CD14-positive monocyte (primary cell): ENCODE measurements at regions not wholly inside any gene's neighbourhood (a gene's known extent, or its start where the extent isn't known, plus 50 kb on each side); places are given as distances from the start of the nearest gene placed in this dataset.

Experiments used
- DNase-seq, 3 donors: peaks; one replicate each; pipeline ENCODE4 v3.0.0-alpha.2; 2011 to 2022
- H2AFZ ChIP-seq: 2 replicates; pipeline ENCODE4 v1.6.0; 2012; ENCODE audit warnings: mild to moderate bottlenecking, low read depth, low read length, inconsistent platforms; ENCODE audit not compliant: insufficient read depth, poor library complexity, severe bottlenecking
- H3K27ac ChIP-seq, 2 donors: 1 replicate in 1 of 2; 2 replicates in 1 of 2; pipeline ENCODE4 v1.5.1; 2012 to 2013; ENCODE audit warnings: low read length in 2 of 2, control low read depth in 1 of 2, inconsistent platforms in 1 of 2, low read depth in 1 of 2, mild to moderate bottlenecking in 1 of 2
- H3K27me3 ChIP-seq, 2 donors: one replicate each; pipeline versions ENCODE4 v1.6.0 to v1.6.1; 2011 to 2013; ENCODE audit warnings: low read length in 2 of 2; ENCODE audit not compliant: control insufficient read depth in 2 of 2, insufficient read depth in 2 of 2
- H3K36me3 ChIP-seq, 2 donors: replicated peaks in 1 of 2; 1 replicate in 1 of 2; 2 replicates in 1 of 2; pipeline versions ENCODE4 v1.5.1 to v1.6.1; 2012 to 2013; ENCODE audit warnings: low read length in 2 of 2, control low read depth in 1 of 2, inconsistent platforms in 1 of 2, mild to moderate bottlenecking in 1 of 2; ENCODE audit not compliant: insufficient read depth in 2 of 2, control insufficient read depth in 1 of 2
- H3K4me1 ChIP-seq, 2 donors: 1 replicate in 1 of 2; 2 replicates in 1 of 2; pipeline versions ENCODE4 v1.5.1 to v1.6.1; 2012 to 2013; ENCODE audit warnings: low read length in 2 of 2, control low read depth in 1 of 2, inconsistent platforms in 1 of 2, mild to moderate bottlenecking in 1 of 2, moderate library complexity in 1 of 2; ENCODE audit not compliant: insufficient read depth in 2 of 2, control insufficient read depth in 1 of 2
- H3K4me2 ChIP-seq: replicated peaks from 2 replicates; pipeline ENCODE3; 2012; ENCODE audit warnings: low read length, moderate library complexity, mild to moderate bottlenecking; ENCODE audit not compliant: poor library complexity, severe bottlenecking; ENCODE audit errors: extremely low read depth
- H3K4me3 ChIP-seq, 3 experiments: fragments of 200-600 bp in 1 of 3; sonication (generic) in 1 of 3; replicated peaks in 1 of 3; 1 replicate in 2 of 3; 2 replicates in 1 of 3; pipeline ENCODE4 v1.5.1; 2011 to 2013; ENCODE audit warnings: low read length in 3 of 3, mild to moderate bottlenecking in 3 of 3, control low read depth in 2 of 3, low read depth in 2 of 3, inconsistent platforms in 1 of 3, moderate library complexity in 1 of 3
- H3K79me2 ChIP-seq: 2 replicates; pipeline ENCODE4 v1.6.0; 2012; ENCODE audit warnings: mild to moderate bottlenecking, control low read depth, inconsistent platforms, low read length, moderate library complexity; ENCODE audit not compliant: insufficient read depth
- H3K9ac ChIP-seq: 2 replicates; pipeline ENCODE4 v1.6.0; 2017; ENCODE audit warnings: low read length, mild to moderate bottlenecking; ENCODE audit not compliant: insufficient read depth, poor library complexity, severe bottlenecking
- H3K9me3 ChIP-seq, 2 donors: replicated peaks in 1 of 2; 1 replicate in 1 of 2; 2 replicates in 1 of 2; pipeline versions ENCODE4 v1.5.1 to v1.6.1; 2012 to 2013; ENCODE audit warnings: low read length in 2 of 2, control low read depth in 1 of 2; ENCODE audit not compliant: control insufficient read depth in 1 of 2, insufficient read depth in 1 of 2
- H4K20me1 ChIP-seq: 2 replicates; pipeline ENCODE4 v1.6.0; 2012; ENCODE audit warnings: mild to moderate bottlenecking, low read length, control low read depth, moderate library complexity; ENCODE audit not compliant: insufficient read depth
- H3K27ac Mint-ChIP-seq, 7 donors: one replicate each; pipeline ENCODE4 v1.8.0; 2020; ENCODE audit warnings: mild to moderate bottlenecking in 7 of 7, mixed read lengths in 7 of 7, moderate library complexity in 6 of 7, inconsistent platforms in 2 of 7
- H3K27me3 Mint-ChIP-seq, 3 donors: one replicate each; pipeline ENCODE4 v1.8.0; 2021 to 2022; ENCODE audit warnings: low read depth in 3 of 3, mild to moderate bottlenecking in 3 of 3, mixed read lengths in 3 of 3, moderate library complexity in 3 of 3, inconsistent platforms in 1 of 3
- H3K36me3 Mint-ChIP-seq, 2 donors: one replicate each; pipeline ENCODE4 v1.8.0; 2020; ENCODE audit warnings: mixed read lengths in 2 of 2, inconsistent platforms in 1 of 2, mild to moderate bottlenecking in 1 of 2
- H3K4me1 Mint-ChIP-seq: one replicate; pipeline ENCODE4 v1.8.0; 2020; ENCODE audit warnings: mild to moderate bottlenecking, mixed read lengths
- H3K4me3 Mint-ChIP-seq, 2 donors: one replicate each; pipeline ENCODE4 v1.8.0; 2020; ENCODE audit warnings: mild to moderate bottlenecking in 2 of 2, mixed read lengths in 2 of 2, moderate library complexity in 1 of 2
- H3K9me3 Mint-ChIP-seq, 7 donors: one replicate each; pipeline ENCODE4 v1.8.0; 2020 to 2022; ENCODE audit warnings: mixed read lengths in 7 of 7, mild to moderate bottlenecking in 6 of 7, moderate library complexity in 6 of 7, inconsistent platforms in 2 of 7
- WGBS: methylation state at CpG from one replicate; pipeline ENCODE4 v1.1.5; 2013; ENCODE audit warnings: missing lambda C conversion rate; ENCODE audit not compliant: insufficient coverage; 5-methylcytosine and 5-hydroxymethylcytosine counted together
- intact Hi-C, 2 donors: fragments of 100-400 bp; cut with micrococcal nuclease; formaldehyde crosslinking; loops; one replicate each; pipeline versions ENCODE4 v1.15.0 to v1.15.1; 2023
- TF ChIP-seq, protein P1 (sequence below): fragments of 200-600 bp; IDR thresholded peaks from one replicate; pipeline ENCODE4 v1.8.0; 2022; ENCODE audit warnings: antibody characterized with exemption, mild to moderate bottlenecking

DNA sequence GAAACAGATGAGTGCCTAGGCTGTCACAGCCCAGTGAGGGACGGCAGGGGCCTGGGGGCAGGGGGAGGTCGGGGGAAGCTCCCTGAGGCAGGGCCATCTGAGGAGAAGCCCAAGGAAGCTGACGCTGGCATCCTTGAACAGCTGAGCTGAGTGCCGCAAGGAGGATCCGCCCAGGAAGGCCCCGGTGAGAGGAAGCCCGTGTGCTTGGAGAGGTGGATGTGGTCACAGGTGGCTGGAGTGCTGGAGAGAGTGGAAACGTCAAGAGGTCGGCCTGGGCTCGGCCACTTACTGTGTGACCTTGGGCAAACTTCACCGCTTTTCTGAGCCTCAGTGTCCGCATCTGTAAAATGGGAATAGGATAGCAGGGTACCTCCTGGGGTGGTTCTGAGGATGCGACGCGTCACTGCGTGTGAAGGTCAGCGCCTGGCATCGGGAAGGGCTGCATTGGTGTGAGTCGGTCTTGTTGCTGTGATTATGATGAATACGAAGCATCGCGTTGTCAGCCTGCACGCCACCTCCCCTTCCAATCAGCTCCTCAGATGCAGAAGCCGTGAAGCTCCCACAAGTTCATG is 116.1 kb upstream of the PTPN1 start:
- H3K4me2 ChIP-seq, result peak overlapping the region; percentile 53
- TF ChIP-seq, protein P1, sequence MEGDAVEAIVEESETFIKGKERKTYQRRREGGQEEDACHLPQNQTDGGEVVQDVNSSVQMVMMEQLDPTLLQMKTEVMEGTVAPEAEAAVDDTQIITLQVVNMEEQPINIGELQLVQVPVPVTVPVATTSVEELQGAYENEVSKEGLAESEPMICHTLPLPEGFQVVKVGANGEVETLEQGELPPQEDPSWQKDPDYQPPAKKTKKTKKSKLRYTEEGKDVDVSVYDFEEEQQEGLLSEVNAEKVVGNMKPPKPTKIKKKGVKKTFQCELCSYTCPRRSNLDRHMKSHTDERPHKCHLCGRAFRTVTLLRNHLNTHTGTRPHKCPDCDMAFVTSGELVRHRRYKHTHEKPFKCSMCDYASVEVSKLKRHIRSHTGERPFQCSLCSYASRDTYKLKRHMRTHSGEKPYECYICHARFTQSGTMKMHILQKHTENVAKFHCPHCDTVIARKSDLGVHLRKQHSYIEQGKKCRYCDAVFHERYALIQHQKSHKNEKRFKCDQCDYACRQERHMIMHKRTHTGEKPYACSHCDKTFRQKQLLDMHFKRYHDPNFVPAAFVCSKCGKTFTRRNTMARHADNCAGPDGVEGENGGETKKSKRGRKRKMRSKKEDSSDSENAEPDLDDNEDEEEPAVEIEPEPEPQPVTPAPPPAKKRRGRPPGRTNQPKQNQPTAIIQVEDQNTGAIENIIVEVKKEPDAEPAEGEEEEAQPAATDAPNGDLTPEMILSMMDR, result no peak
- H3K27me3 Mint-ChIP-seq, result peaks cover 0 to 4% (median 4%) of the 10 kb centered on the region in 3 donors
- H3K4me3 Mint-ChIP-seq, result peak overlapping the region in 1 of 2 donors; percentile 71
- H3K27ac Mint-ChIP-seq, result peak overlapping the region in 6 of 7 donors; percentile 84 to 97 (median 92)
- no peaks in the 10 kb centered on the region for H4K20me1 ChIP-seq
- peak overlapping the region in 1 of 3 experiments; percentile 13 for H3K4me3 ChIP-seq
- no peak for DNase-seq
- H3K36me3 ChIP-seq, result no peaks in the 10 kb centered on the region
- 66% methylated on average over 12 of the region's 24 CpGs for WGBS
- no peaks in the 10 kb centered on the region for H3K9me3 ChIP-seq
- no peak overlapping the region for H2AFZ ChIP-seq
- no peaks in the 10 kb centered on the region for H3K27me3 ChIP-seq
- peak overlapping the region; percentile 62 to 80 for H3K27ac ChIP-seq
- no peaks in the 10 kb centered on the region for H3K9me3 Mint-ChIP-seq
- peaks cover 31 to 38% of the 10 kb centered on the region in 2 donors for H3K4me1 ChIP-seq
- peaks cover 35% of the 10 kb centered on the region for H3K4me1 Mint-ChIP-seq
- intact Hi-C loops, result no loop called here
- no peaks in the 10 kb centered on the region for H3K36me3 Mint-ChIP-seq
- no peaks in the 10 kb centered on the region for H3K79me2 ChIP-seq
- no peak overlapping the region for H3K9ac ChIP-seq

DNA sequence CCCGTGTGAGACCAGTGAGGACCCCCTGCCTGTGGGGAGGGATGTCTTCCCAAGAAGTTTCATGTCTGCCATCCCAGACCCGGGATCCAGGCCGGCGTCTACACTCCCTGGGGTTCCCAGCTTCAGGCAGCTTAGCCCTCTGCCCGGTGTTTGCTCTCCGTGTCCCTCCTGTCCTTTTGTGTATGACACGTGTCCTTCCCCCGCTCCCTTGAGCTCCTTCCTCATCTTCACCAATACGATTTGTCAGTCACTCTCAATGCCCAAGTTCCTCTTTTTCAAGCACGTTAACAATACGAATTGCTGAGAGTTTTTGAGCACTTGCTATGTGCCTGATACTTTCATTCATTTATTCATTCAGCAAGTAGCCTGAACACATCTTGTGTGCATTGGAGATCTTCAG is 115.6 kb upstream of the PTPN1 start:
- Mint-ChIP-seq H3K4me1 (peaks cover 39% of the 10 kb centered on the region), H3K27me3 (peaks cover 0 to 4% (median 4%) of the 10 kb centered on the region in 3 donors), H3K36me3 (no peaks in the 10 kb centered on the region), H3K4me3 (peak overlapping the region; percentile 45 to 71), H3K27ac (peak overlapping the region; percentile 84 to 97 (median 92)), H3K9me3 (no peaks in the 10 kb centered on the region)
- Histone ChIP-seq H3K9ac (peak overlapping the region; percentile 15), H3K36me3 (no peaks in the 10 kb centered on the region), H3K9me3 (no peaks in the 10 kb centered on the region), H3K79me2 (no peaks in the 10 kb centered on the region), H3K27ac (peak overlapping the region; percentile 62 to 80), H4K20me1 (no peaks in the 10 kb centered on the region), H3K4me2 (peak overlapping the region; percentile 53), H3K27me3 (no peaks in the 10 kb centered on the region), H3K4me1 (peaks cover 36 to 43% of the 10 kb centered on the region in 2 donors), H3K4me3 (peak overlapping the region in 1 of 3 experiments; percentile 13), H2AFZ (no peak overlapping the region)
- intact Hi-C loops, result no loop called here
- 14% methylated on average over 9 of the region's 11 CpGs for WGBS
- TF ChIP-seq, protein P1, result no peak
- peak; percentile 85 to 94 (median 91) for DNase-seq
